Esophagus squamous epithelium (tissue), 4 donors: ENCODE measurements at regions not wholly inside any gene's neighbourhood (a gene's known extent, or its start where the extent isn't known, plus 50 kb on each side); places are given as distances from the start of the nearest gene placed in this dataset.

Experiments
- POLR2A ChIP-seq, 4 donors: fragments of 450-650 bp; IDR thresholded peaks; one replicate each; pipeline ENCODE4 v1.6.1; 2017; ENCODE audit warnings: antibody characterized with exemption in 4 of 4, mild to moderate bottlenecking in 4 of 4, moderate library complexity in 3 of 4
- TF ChIP-seq, protein P1 (sequence below), 6 experiments: fragments of 450-650 bp in 4 of 6; fragments of 200-600 bp in 2 of 6; sonication (generic) in 2 of 6; IDR thresholded peaks; one replicate each; pipeline ENCODE4 v1.5.1; 2016 to 2019; ENCODE audit warnings: antibody characterized with exemption in 6 of 6, mild to moderate bottlenecking in 4 of 6, moderate library complexity in 4 of 6

DNA sequence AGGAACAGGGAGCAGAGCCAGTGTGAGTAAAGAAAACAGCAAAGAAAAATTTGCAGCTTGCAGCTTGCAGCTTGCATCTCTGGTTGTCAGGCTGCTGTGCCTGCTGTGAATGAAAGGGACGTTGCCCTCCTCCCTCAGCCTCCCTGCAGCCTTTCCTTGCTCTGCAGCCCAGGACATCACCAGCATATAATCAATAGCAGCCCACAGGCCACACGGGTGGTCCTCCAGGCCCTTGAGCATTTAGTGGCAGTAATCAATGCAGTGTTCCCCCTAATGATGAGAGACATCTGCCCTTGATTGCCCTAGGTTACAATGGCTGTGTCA is 122.2 kb upstream of the TACR1 start:
- TF ChIP-seq, protein P1, sequence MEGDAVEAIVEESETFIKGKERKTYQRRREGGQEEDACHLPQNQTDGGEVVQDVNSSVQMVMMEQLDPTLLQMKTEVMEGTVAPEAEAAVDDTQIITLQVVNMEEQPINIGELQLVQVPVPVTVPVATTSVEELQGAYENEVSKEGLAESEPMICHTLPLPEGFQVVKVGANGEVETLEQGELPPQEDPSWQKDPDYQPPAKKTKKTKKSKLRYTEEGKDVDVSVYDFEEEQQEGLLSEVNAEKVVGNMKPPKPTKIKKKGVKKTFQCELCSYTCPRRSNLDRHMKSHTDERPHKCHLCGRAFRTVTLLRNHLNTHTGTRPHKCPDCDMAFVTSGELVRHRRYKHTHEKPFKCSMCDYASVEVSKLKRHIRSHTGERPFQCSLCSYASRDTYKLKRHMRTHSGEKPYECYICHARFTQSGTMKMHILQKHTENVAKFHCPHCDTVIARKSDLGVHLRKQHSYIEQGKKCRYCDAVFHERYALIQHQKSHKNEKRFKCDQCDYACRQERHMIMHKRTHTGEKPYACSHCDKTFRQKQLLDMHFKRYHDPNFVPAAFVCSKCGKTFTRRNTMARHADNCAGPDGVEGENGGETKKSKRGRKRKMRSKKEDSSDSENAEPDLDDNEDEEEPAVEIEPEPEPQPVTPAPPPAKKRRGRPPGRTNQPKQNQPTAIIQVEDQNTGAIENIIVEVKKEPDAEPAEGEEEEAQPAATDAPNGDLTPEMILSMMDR (IDR thresholded peaks at IDR 0.05) = no peak
- no peak for TF ChIP-seq POLR2A (IDR thresholded peaks at IDR 0.05)
